GM19372 (cell line): ENCODE measurements at regions not wholly inside any gene's neighbourhood (a gene's known extent, or its start where the extent isn't known, plus 50 kb on each side); places are given as distances from the start of the nearest gene placed in this dataset.

Source experiments
- ATAC-seq: cut with Tn5 transposase; IDR thresholded peaks from one replicate; pipeline ENCODE4 v1.9.1; 2021; ENCODE audit warnings: mild to moderate bottlenecking, low read depth, moderate library complexity; ENCODE audit not compliant: unreplicated experiment

GRCh38 chr10:60728056-60728455 lies 50.2 kb upstream of the CDK1 start:
- ATAC-seq, result no peak

DNA sequence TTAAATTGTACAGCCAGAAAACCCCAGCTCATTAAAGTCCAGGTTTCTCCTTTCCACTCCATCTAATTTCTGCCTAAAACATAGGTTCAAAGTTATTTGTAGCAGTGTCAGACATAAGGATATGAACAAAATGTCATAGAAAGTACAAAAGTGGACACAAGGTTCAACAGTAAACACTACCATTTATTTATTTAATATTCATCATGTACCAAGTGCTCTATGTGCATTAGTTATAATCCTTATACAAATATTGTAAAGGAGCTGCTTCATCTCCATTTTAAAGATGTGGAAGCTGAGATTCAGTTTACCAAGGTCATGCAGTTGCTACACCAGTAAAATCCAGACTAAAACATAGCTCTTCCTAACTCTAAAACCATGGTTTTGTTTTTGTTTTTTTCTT lies 52.0 kb upstream of the CDK1 start:
- no peak for ATAC-seq

GRCh38 chr10:60722623-60723022 lies 55.7 kb upstream of the CDK1 start:
- no peak for ATAC-seq

- no peak for ATAC-seq
Measured at GRCh38 chr10:60719721-60720120, 58.6 kb upstream of the CDK1 start.

DNA sequence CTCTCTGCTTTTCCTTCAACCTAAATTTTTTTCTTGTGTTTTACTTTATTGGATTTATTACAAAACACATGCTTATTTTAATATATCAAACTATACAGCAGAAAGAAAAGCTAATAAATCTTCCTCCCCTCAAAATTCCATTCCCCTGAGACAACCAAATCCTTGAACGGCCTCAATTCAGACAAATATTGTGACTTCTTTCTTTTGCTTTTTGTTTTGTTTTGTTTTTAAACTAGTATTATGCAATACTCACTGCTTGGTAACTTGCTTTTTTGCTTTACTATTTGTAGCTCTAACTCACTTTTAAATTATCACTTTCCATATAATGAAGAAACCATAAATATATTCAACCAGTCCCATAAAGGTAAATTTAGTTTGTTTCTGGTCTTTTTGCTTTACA lies 59.4 kb upstream of the CDK1 start:
- no peak for ATAC-seq

- no peak for ATAC-seq
Measured at GRCh38 chr10:60717852-60718251, 60.4 kb upstream of the CDK1 start.

- ATAC-seq, result no peak
Measured at GRCh38 chr10:60714233-60714632, 64.0 kb upstream of the CDK1 start.

- ATAC-seq, result no peak
Measured at GRCh38 chr10:60711496-60711895, 66.8 kb upstream of the CDK1 start.

- no peak for ATAC-seq
Measured at GRCh38 chr10:60710041-60710440, 68.2 kb upstream of the CDK1 start.

- ATAC-seq, result no peak
Measured at GRCh38 chr10:60708666-60709065, 69.6 kb upstream of the CDK1 start.

DNA sequence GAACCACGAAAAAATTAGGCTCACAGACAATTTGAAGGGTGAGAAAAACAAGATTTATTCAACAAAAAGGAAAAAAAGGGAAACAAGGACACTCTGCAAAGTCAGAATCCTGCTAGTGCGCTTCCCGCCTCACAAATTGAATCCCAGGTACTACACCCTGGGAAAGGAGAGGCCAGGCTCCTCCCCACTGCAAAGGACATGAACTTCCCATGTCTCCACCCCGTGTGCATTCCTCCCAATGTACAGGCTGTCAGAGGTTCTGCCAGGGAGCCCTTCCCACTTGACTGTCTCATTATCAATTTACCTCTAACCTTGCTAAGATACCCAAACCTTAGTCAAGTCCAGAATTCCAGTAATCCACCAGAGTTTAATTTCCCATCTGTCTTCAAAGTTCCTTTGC lies 70.4 kb upstream of the CDK1 start:
- no peak for ATAC-seq

GRCh38 chr10:60706146-60706545 lies 72.1 kb upstream of the CDK1 start:
- no peak for ATAC-seq

DNA sequence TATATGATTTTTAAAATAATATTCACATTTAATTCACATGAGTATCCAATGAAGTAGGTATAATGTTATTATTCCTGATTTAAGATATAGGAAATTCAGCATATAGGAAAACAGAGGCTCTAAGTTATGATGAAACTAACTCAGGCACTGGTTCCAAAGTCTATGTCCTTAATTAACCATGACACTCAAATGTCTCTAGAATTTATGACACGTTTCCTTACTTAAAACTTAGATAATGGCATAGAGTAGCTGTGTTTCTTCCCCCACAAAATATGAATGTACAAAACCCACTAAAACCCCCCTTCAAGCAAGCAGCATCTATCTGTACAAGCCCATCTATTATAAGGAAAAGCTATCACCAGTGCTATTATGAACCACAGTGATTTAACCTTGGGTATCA lies 72.9 kb upstream of the CDK1 start:
- no peak for ATAC-seq

- ATAC-seq, result no peak
Measured at GRCh38 chr10:60704471-60704870, 73.8 kb upstream of the CDK1 start.

DNA sequence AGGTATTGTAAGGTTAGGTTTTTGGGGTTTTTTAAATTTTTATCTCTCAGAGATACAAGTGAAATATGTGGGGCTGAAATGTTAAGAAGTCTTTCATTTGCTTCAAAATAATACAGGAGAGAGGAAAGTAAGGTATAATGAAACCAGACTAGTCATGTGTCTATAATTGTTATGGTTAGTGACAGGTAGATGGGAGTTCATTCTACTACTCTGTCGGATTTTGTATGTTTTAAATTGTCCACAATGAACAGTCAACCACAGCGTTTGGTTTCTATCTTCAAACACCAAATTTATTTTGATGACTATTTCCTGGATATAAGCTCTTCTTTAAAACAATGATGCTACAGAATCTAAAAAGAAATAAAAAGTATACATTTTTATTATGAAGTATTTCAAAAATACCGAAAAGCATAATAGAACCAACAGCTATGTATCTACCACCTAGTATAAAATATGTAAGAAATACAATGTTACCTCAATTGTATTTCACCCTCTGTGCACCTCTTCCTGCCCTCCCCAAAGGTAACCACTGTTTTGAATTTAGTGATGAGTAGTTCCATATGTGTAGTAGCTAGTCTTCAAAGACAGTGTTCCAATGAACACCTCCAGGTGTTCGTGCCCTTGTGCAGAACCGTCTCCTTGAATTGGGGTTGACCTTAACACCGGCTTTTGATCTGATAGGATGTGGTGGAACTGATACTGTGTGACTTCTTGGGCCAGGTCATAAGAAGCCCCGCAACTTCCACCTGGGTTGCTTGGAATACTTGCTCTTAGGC lies 74.8 kb upstream of the CDK1 start:
- no peak for ATAC-seq

DNA sequence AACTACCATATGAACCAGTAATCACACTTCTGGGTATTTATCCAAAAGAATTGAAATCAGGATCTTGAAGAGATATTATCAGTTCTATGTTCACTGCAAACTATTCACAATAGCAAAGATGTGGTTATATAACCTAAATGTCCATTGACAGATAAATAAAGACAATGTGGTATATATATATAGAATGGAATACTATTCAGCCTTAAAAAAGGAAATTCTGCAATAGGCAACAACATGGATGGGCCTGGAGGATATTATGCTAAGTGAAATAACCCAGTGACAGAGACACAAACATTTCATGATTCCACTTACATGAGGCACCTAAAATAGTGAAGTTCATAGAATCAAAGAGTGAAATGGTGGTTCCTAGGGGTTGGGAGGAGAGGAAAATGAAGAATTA lies 90.6 kb upstream of the CDK1 start:
- no peak for ATAC-seq

GRCh38 chr10:60684091-60684490 lies 94.2 kb upstream of the CDK1 start:
- no peak for ATAC-seq

GRCh38 chr10:60681103-60681502 lies 97.2 kb upstream of the CDK1 start:
- ATAC-seq, result no peak

DNA sequence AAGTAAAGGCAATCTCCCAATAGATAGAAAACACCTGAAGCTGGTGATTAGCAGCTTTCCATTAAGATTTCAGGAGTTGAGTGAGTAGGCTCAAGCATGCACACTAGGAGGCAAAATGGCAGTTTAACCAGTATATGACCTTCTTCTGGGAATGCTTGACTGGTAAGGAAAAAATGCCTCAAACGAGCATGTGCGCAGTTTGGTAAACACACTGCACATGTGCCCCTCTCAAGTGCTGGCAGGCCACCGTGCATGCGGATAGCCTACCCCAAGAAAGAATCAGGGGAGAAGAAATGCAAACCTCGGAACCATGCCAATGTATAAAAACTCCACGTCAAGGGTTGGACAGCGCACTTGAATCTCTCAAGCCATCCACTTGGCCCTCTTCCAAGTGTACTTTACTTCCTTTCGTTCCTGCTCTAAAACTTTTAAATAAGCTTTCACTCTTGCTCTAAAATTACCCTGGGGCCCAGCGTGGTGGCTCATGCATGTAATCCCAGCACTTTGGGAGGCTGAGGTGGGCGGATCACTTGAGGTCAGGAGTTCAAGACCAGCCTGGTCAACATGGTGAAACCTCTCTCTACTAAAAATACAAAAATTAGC lies 98.8 kb upstream of the CDK1 start:
- ATAC-seq, result no peak

DNA sequence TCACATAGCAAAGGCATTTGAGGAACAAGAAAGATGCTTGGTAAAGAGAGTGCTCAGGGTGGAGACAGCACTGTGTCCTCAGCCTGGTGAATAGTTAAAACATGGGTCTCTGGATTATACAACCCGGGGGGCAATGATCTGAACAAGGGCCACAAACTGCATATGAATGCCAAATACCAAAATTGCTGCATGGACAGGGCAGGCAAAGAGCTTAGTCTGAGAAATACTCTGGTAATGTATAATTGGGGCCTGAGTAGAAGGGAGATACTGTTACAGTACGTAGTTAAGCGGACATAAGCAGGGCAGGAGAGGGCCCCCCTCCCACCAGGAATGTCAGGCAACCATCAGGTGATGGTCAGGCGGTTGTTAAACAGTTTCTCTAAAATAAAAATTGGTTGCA lies 99.3 kb upstream of the CDK1 start:
- no peak for ATAC-seq

GRCh38 chr10:60677531-60678129 lies 100.6 kb upstream of the CDK1 start:
- ATAC-seq, result no peak

DNA sequence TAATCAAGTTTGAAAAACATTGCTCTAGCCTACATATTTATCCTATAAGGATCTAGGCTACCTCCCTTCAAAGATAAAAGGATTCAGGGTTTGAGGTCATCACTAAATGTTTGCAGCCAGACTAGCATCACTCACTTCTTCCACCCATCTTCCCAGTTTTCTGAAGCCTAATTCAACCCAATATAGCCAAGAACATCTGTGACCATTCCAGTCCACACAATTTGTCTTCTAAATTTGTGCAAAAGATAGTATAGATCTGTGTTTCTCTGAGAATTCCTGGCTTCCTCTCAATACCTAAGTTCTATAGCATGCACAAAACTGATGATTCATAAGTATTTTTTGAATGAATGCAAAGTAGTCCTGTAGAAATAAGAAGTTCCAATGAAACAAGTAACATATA lies 103.0 kb upstream of the CDK1 start:
- ATAC-seq, result no peak
